ENCODE measurements at regions not wholly inside any gene's neighbourhood (a gene's known extent, or its start where the extent isn't known, plus 50 kb on each side); places are given as distances from the start of the nearest gene placed in this dataset.

DNA sequence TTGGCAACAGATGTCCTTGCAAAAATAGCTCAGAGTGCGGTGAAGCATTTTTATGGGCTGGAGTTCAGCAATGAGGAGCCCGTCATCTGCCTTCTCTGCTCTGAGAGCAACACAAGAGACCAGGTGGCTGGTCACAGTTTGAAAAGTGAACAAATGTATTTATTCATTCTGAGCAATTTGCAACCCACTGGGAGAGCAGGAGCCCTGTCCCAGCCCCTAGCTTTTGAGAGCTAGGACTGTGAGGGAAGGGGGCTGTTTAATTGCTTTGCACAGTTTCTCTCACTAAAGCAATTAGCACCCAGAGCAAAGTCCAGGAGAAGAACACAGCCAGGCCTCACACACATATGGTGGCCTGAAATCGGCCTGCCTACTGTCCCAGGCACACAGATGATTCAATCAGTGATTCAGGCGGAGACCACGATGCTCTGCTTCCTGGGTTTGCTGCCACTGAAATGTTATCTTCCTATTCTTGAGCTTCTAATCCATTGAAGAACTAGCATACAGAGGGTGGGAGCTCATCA lies 646.1 kb upstream of the ACVR2A start:
- H3K4me3 ChIP-seq (ENCODE audit: low read depth, low read length), result no peak overlapping the region
- TF ChIP-seq, protein P1, sequence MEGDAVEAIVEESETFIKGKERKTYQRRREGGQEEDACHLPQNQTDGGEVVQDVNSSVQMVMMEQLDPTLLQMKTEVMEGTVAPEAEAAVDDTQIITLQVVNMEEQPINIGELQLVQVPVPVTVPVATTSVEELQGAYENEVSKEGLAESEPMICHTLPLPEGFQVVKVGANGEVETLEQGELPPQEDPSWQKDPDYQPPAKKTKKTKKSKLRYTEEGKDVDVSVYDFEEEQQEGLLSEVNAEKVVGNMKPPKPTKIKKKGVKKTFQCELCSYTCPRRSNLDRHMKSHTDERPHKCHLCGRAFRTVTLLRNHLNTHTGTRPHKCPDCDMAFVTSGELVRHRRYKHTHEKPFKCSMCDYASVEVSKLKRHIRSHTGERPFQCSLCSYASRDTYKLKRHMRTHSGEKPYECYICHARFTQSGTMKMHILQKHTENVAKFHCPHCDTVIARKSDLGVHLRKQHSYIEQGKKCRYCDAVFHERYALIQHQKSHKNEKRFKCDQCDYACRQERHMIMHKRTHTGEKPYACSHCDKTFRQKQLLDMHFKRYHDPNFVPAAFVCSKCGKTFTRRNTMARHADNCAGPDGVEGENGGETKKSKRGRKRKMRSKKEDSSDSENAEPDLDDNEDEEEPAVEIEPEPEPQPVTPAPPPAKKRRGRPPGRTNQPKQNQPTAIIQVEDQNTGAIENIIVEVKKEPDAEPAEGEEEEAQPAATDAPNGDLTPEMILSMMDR (conservative IDR thresholded peaks at IDR 0.05; ENCODE audit: low read depth, low read length), result no peak
- DNase-seq (ENCODE audit: low read depth), result no peak

DNA sequence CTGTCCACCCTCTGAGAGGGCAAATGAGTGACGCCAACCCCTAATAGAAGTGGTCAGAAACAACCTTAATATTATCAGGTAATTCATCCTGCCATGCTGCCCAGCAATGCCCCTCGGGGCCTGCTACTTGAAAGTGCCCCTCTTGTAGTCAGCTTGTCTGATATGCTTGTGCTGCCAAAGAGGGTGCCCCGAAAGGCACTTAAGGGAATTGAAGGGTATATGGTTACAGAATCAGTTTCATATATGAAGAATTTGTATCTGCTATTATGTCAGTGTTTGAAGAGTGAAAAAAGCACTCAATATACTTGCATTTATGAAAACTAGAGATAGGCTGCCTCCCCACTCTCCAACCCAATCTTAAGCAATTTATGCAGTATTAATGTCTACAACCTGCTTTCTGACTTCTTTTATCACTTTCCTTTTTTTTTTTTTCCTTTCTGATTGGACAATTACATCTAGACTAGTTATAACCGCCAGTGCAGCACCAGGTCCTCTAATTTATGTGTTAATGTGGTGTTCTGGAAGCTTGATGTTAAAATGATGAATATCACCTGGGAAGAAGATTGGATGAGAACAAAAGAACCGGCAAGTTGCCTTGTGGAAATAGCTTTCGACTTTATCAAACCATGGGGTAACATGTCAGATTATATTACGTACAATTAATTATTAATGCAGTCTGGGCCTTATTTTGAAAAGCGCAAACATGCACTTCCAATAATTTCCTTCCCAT lies 646.9 kb upstream of the ACVR2A start:
- DNase-seq (ENCODE audit: low read depth), result no peak
- no peak overlapping the region for H3K4me3 ChIP-seq (ENCODE audit: low read depth, low read length)
- TF ChIP-seq, protein P1 (conservative IDR thresholded peaks at IDR 0.05; ENCODE audit: low read depth, low read length), result no peak

DNA sequence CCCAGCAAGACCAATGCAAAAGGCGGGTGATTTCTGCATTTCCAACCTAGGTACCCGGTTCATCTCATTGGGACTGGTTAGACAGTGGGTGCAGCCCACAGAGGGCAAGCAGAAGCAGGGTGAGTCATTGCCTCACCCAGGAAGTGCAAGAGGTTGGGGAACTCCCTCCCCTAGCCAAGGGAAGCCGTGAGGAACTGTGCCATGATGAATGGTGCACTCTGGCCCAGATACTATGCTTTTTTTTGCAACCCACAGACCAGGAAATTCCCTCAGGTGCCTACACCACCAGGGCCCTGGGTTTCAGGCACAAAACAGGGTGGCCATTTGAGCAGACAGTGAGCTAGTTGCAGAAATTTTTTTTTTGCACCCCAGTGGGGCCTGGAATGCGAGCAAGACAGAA lies 662.6 kb upstream of the ACVR2A start:
- H3K4me3 ChIP-seq (ENCODE audit: low read depth, low read length), result no peak overlapping the region
- TF ChIP-seq, protein P1 (conservative IDR thresholded peaks at IDR 0.05; ENCODE audit: low read depth, low read length), result no peak
- peak; percentile 35 for DNase-seq (ENCODE audit: low read depth)

DNA sequence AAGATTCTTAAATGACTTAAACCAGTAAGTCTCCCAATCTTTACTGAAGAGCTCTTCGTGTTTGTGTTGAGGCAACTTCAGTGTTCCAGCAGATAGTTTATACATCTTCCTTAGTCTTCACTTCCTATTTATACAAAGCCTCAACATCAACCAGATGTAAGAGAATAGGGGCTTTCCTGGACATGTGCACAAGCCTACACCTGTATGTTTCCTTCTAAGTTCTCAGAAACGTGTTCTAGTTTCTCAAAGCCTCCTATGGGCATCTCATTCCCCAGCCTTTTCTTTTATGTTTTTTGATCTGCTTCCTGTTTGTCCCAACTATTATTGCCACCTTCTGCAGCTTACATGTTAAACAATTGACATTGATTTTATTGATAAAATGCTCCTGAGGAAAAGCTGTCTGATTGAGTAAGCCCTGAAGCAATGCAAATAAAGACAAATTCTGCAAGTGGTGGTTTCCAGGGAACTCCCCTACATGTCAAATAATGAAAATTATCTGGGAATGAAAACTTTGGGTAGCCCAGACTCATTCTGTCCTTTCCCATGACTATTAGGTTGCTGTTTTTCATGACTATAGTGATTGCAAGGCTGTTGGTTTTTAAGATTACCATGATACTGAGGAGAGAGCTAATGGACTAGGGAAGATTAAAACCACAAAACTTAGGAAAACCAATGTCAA lies 663.3 kb upstream of the ACVR2A start:
- no peak for DNase-seq (ENCODE audit: low read depth)
- TF ChIP-seq, protein P1 (conservative IDR thresholded peaks at IDR 0.05; ENCODE audit: low read depth, low read length), result no peak
- no peak overlapping the region for H3K4me3 ChIP-seq (ENCODE audit: low read depth, low read length)

DNA sequence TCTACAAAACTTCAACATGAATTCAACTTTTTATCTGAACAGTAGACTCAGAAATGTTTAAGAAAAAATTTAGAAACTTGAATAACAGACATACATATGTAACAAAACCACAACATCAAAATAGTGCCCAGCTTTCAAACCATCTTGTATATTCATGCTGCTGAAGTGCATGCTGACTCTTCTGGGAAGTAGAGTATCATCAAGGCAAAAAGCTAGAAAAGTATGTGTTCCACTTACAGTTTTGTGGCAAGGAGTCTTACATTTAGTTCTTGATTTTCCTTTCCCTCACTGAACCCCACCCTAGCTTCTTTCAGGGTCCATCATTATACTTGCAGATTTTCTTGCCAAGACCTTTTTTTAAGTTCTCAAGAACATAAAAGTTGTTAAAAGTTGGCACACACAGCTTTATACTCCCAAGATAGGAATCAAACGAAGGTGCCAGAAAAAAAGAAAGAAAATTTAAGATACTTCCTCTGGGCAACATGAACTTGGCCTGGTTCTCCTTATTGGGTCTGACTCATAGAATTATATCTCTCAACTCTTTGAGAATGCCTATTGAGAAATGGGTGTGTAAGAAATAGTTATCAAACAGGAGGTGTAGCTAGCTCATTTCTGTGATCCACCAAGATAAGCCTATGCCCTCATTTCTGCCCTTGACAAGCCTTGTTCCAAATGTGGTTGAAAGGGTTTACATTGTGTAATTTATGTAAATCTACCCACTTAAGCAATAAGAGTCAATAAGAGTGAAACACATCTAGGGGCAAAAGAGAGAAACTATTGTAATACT lies 667.6 kb upstream of the ACVR2A start:
- no peak overlapping the region for H3K4me3 ChIP-seq (ENCODE audit: low read depth, low read length)
- DNase-seq (ENCODE audit: low read depth), result no peak
- TF ChIP-seq, protein P1 (conservative IDR thresholded peaks at IDR 0.05; ENCODE audit: low read depth, low read length), result no peak

DNA sequence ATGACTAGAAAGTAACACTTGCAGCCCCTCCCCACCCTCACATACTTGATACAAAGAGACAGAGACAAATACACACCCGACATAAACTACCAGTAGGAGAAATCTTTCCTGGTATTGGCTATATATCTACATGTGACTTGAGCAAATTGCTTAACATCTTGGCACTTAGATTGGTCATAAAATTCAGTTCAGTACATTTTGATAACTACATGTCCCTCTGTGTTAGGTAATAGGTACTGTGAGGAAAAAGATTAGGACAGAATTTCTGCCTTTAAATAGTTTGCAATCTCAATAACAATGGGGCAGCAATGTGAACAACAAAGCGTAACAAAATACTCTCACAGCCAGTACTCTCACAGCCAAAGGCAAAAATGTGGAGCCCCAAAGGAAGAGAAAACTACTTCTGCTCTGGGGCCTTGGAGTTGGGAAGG lies 670.0 kb upstream of the ACVR2A start:
- DNase-seq (ENCODE audit: low read depth), result no peak
- TF ChIP-seq, protein P1 (conservative IDR thresholded peaks at IDR 0.05; ENCODE audit: low read depth, low read length), result no peak
- no peak overlapping the region for H3K4me3 ChIP-seq (ENCODE audit: low read depth, low read length)
